ENCODE measurements at regions not wholly inside any gene's neighbourhood (a gene's known extent, or its start where the extent isn't known, plus 50 kb on each side); places are given as distances from the start of the nearest gene placed in this dataset.

DNA sequence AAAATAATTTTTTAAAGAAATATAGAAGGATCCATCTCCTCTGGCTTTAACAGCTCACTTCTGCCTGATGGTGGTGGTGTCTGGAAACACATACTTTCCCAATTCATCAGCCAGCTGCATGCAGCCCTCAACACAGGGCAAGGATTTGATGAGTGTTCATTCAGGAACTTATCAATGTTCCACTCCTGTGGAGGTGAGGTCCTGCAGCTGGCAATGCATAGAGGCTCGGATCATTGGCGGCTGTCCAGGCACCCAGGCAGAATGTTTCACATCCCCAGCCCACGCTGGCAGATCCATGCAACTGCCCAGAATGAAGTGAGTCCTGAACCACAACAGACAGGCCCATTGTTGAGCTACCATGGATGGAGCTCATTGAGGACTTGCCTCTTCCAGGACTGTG is 55.2 kb upstream of the KCNMA1 start:
- TF ChIP-seq SP1 (CRISPR knock-in tag; conservative IDR thresholded peaks at IDR 0.05) (no peak), PRRX2 (CRISPR knock-in tag; IDR thresholded peaks at IDR 0.05) (no peak), CREM (CRISPR knock-in tag; IDR thresholded peaks at IDR 0.05) (no peak), CREB1 (CRISPR knock-in tag; IDR thresholded peaks at IDR 0.05) (no peak), SMAD3 (CRISPR knock-in tag; IDR thresholded peaks at IDR 0.05; ENCODE audit: borderline replicate concordance) (no peak), ZNF416 (CRISPR knock-in tag; IDR thresholded peaks at IDR 0.05) (no peak)
- TF ChIP-seq, protein P1, sequence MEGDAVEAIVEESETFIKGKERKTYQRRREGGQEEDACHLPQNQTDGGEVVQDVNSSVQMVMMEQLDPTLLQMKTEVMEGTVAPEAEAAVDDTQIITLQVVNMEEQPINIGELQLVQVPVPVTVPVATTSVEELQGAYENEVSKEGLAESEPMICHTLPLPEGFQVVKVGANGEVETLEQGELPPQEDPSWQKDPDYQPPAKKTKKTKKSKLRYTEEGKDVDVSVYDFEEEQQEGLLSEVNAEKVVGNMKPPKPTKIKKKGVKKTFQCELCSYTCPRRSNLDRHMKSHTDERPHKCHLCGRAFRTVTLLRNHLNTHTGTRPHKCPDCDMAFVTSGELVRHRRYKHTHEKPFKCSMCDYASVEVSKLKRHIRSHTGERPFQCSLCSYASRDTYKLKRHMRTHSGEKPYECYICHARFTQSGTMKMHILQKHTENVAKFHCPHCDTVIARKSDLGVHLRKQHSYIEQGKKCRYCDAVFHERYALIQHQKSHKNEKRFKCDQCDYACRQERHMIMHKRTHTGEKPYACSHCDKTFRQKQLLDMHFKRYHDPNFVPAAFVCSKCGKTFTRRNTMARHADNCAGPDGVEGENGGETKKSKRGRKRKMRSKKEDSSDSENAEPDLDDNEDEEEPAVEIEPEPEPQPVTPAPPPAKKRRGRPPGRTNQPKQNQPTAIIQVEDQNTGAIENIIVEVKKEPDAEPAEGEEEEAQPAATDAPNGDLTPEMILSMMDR (IDR thresholded peaks at IDR 0.05): no peak
- TF ChIP-seq, protein P2, sequence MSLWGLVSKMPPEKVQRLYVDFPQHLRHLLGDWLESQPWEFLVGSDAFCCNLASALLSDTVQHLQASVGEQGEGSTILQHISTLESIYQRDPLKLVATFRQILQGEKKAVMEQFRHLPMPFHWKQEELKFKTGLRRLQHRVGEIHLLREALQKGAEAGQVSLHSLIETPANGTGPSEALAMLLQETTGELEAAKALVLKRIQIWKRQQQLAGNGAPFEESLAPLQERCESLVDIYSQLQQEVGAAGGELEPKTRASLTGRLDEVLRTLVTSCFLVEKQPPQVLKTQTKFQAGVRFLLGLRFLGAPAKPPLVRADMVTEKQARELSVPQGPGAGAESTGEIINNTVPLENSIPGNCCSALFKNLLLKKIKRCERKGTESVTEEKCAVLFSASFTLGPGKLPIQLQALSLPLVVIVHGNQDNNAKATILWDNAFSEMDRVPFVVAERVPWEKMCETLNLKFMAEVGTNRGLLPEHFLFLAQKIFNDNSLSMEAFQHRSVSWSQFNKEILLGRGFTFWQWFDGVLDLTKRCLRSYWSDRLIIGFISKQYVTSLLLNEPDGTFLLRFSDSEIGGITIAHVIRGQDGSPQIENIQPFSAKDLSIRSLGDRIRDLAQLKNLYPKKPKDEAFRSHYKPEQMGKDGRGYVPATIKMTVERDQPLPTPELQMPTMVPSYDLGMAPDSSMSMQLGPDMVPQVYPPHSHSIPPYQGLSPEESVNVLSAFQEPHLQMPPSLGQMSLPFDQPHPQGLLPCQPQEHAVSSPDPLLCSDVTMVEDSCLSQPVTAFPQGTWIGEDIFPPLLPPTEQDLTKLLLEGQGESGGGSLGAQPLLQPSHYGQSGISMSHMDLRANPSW (CRISPR knock-in tag; conservative IDR thresholded peaks at IDR 0.05; ENCODE audit: low read depth): no peak

All from WTC11 (cell line).